NCI-H2196 treated with DMSO at 0.1 percent for 48 hours (cell line): ENCODE measurements at regions not wholly inside any gene's neighbourhood (a gene's known extent, or its start where the extent isn't known, plus 50 kb on each side); places are given as distances from the start of the nearest gene placed in this dataset.

Source experiments
- DNase-seq: peaks from one replicate; lab custom pipeline; 2025; ENCODE audit not compliant: unreplicated experiment; lab: John Stamatoyannopoulos, UW

GRCh38 chr9:89829346-89829745 lies 224.5 kb downstream of the GADD45G start:
- no peak for DNase-seq

- no peak for DNase-seq
Observed at GRCh38 chr9:89835666-89836065, 230.9 kb downstream of the GADD45G start.

- DNase-seq, result no peak
Observed at GRCh38 chr9:89837162-89837933, 232.5 kb downstream of the GADD45G start.

GRCh38 chr9:89837934-89838310 lies 233.1 kb downstream of the GADD45G start:
- no peak for DNase-seq

- no peak for DNase-seq
Observed at GRCh38 chr9:89838621-89839020, 233.8 kb downstream of the GADD45G start.

- DNase-seq, result no peak
Observed at GRCh38 chr9:89839449-89839848, 234.6 kb downstream of the GADD45G start.

- DNase-seq, result no peak
Observed at GRCh38 chr9:89839952-89840351, 235.1 kb downstream of the GADD45G start.

- no peak for DNase-seq
Observed at GRCh38 chr9:89841456-89841855, 236.6 kb downstream of the GADD45G start.

- no peak for DNase-seq
Observed at GRCh38 chr9:89842267-89842768, 237.5 kb downstream of the GADD45G start.

- no peak for DNase-seq
Observed at GRCh38 chr9:89843074-89843473, 238.3 kb downstream of the GADD45G start.

- no peak for DNase-seq
Observed at GRCh38 chr9:89843591-89843990, 238.8 kb downstream of the GADD45G start.

GRCh38 chr9:89844075-89844474 lies 239.3 kb downstream of the GADD45G start:
- DNase-seq, result no peak

GRCh38 chr9:89844535-89844934 lies 239.7 kb downstream of the GADD45G start:
- DNase-seq, result no peak

GRCh38 chr9:89845321-89845720 lies 240.5 kb downstream of the GADD45G start:
- no peak for DNase-seq

- DNase-seq, result no peak
Observed at GRCh38 chr9:89845862-89846261, 241.1 kb downstream of the GADD45G start.

- no peak for DNase-seq
Observed at GRCh38 chr9:89848060-89849040, 243.5 kb downstream of the GADD45G start.

- DNase-seq, result no peak
Observed at GRCh38 chr9:89849096-89849495, 244.3 kb downstream of the GADD45G start.

- no peak for DNase-seq
Observed at GRCh38 chr9:89850153-89850552, 245.3 kb downstream of the GADD45G start.

GRCh38 chr9:89850631-89851325 lies 246.0 kb downstream of the GADD45G start:
- DNase-seq, result no peak

- DNase-seq, result no peak
Observed at GRCh38 chr9:89853161-89853560, 248.3 kb downstream of the GADD45G start.

- DNase-seq, result no peak
Observed at GRCh38 chr9:89853931-89854330, 249.1 kb downstream of the GADD45G start.
